ENCODE measurements at regions not wholly inside any gene's neighbourhood (a gene's known extent, or its start where the extent isn't known, plus 50 kb on each side); places are given as distances from the start of the nearest gene placed in this dataset.

DNA sequence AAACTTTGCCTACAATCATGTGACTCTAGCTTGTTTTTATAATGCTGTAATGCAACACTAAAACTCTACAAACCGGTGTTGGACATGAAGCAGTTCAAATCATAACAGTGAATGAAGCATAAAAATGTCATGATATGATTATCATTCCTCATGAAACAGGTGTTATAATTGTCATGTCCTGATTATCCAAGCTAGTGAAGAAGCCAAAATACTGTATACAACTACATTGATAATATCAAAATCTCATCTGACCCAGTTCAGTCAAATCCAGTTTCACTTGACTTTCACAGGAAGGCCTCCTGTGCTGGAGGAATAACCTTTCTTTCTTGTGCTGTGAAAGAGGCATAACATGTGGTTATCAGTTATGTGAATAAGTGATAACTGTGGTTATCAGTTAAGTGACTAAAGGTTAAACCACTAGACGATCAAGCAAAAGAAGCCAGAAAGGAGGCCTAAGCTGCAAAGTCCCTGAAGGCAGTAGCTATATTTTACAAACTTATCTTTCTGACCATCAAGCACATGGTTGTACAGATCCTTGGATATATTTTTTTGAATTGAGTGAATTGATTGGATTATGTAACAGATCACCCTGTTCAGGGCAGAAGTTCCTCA lies 296.4 kb downstream of the TUSC7 start:
- Histone ChIP-seq H3K79me2 (ENCODE audit: control insufficient read depth in 1 of 2, insufficient read depth in 2 of 2, low read length in 2 of 2) (no peaks in the 10 kb centered on the region), H4K91ac (replicated peaks; ENCODE audit: insufficient read length, low read length) (no peak overlapping the region), H3K9ac (replicated peaks in 1 of 4; ENCODE audit: extremely low read depth in 1 of 4, low read depth in 3 of 4, low read length in 3 of 4) (no peak overlapping the region), H4K5ac (ENCODE audit: insufficient read length, low read depth, low read length) (no peak overlapping the region), H3K18ac (ENCODE audit: extremely low read depth, low read length) (no peak overlapping the region), H2BK15ac (ENCODE audit: low read length) (no peak overlapping the region), H3K27me3 (replicated peaks in 1 of 4; ENCODE audit: control insufficient read depth in 3 of 4, extremely low read depth in 1 of 4, insufficient read depth in 3 of 4, low read length in 3 of 4) (no peaks in the 10 kb centered on the region), H3K9me3 (ENCODE audit: insufficient read depth in 2 of 2, low read depth in 1 of 2, low read length in 1 of 2) (no peaks in the 10 kb centered on the region), H3K23ac (ENCODE audit: insufficient read length) (no peak overlapping the region), H3K79me1 (ENCODE audit: low read depth, low read length) (no peaks in the 10 kb centered on the region), H3K27ac (ENCODE audit: low read depth, low read length) (no peak overlapping the region), H2BK20ac (ENCODE audit: low read length) (no peak overlapping the region), H3K4me1 (replicated peaks in 1 of 4; ENCODE audit: control insufficient read depth in 3 of 4, insufficient read depth in 4 of 4, low read length in 3 of 4) (no peaks in the 10 kb centered on the region), H2AFZ (ENCODE audit: low read length) (no peak overlapping the region), H2BK120ac (replicated peaks; ENCODE audit: low read depth, low read length) (no peak overlapping the region), H3K23me2 (ENCODE audit: low read depth, low read length) (no peaks in the 10 kb centered on the region), H4K20me1 (replicated peaks in 1 of 2; ENCODE audit: control insufficient read depth in 1 of 2, insufficient read depth in 2 of 2, low read length in 2 of 2) (no peaks in the 10 kb centered on the region), H2BK12ac (ENCODE audit: low read depth, low read length) (no peak overlapping the region), H3K4me2 (ENCODE audit: insufficient read depth in 1 of 2, low read depth in 2 of 2, low read length in 2 of 2) (no peak overlapping the region), H3K36me3 (ENCODE audit: control insufficient read depth in 2 of 4, insufficient read depth in 4 of 4, low read length in 3 of 4) (no peaks in the 10 kb centered on the region), H3K14ac (ENCODE audit: insufficient read length) (no peak overlapping the region), H4K8ac (ENCODE audit: extremely low read depth, insufficient read depth, low read length) (no peak overlapping the region), H3K56ac (replicated peaks; ENCODE audit: insufficient read length, low read depth, low read length) (no peak overlapping the region), H2AK5ac (ENCODE audit: low read depth, low read length) (no peak overlapping the region), H3K4me3 (ENCODE audit: extremely low read depth in 1 of 4, insufficient read depth in 2 of 4, low read depth in 3 of 4, low read length in 4 of 4) (no peak overlapping the region), H2BK5ac (ENCODE audit: low read depth, low read length) (no peak overlapping the region), H3K4ac (replicated peaks; ENCODE audit: insufficient read length, low read depth, low read length) (no peak overlapping the region)
- ChIA-PET POLR2A (ENCODE audit: partially characterized antibody) (no interaction called here), CTCF (ENCODE audit: partially characterized antibody) (interaction anchor here (0.9 to 2.2 kb wide), 2 partner anchors 10 to 243 kb away, joined by 3 to 6 read pairs; no protein-coding TSS in a partner anchor)
- FAIRE-seq = no peak
- WGBS, 2 experiments (ENCODE audit: extremely low coverage in 1 of 2, insufficient coverage in 1 of 2, insufficient read length in 1 of 2, insufficient replicate concordance in 2 of 2, low coverage in 1 of 2, low lambda C conversion rate in 2 of 2, missing lambda C conversion rate in 1 of 2) = 89% methylated on average over 2 of the region's 2 CpGs; no CpG with 5 or more reads in 1 of the 2 experiments
- TF ChIP-seq BACH1 (IDR thresholded peaks at IDR 0.05; ENCODE audit: low read length) (no peak), POU5F1 (IDR thresholded peaks at IDR 0.05; ENCODE audit: low read depth, low read length) (no peak), CBX8 (IDR thresholded peaks at IDR 0.05; ENCODE audit: borderline replicate concordance, low read depth, low read length) (no peak), JUND (IDR thresholded peaks at IDR 0.05; ENCODE audit: low read length) (no peak)
- TF ChIP-seq, protein P1, sequence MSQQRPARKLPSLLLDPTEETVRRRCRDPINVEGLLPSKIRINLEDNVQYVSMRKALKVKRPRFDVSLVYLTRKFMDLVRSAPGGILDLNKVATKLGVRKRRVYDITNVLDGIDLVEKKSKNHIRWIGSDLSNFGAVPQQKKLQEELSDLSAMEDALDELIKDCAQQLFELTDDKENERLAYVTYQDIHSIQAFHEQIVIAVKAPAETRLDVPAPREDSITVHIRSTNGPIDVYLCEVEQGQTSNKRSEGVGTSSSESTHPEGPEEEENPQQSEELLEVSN (IDR thresholded peaks at IDR 0.05) = no peak
- TF ChIP-seq, protein P2, sequence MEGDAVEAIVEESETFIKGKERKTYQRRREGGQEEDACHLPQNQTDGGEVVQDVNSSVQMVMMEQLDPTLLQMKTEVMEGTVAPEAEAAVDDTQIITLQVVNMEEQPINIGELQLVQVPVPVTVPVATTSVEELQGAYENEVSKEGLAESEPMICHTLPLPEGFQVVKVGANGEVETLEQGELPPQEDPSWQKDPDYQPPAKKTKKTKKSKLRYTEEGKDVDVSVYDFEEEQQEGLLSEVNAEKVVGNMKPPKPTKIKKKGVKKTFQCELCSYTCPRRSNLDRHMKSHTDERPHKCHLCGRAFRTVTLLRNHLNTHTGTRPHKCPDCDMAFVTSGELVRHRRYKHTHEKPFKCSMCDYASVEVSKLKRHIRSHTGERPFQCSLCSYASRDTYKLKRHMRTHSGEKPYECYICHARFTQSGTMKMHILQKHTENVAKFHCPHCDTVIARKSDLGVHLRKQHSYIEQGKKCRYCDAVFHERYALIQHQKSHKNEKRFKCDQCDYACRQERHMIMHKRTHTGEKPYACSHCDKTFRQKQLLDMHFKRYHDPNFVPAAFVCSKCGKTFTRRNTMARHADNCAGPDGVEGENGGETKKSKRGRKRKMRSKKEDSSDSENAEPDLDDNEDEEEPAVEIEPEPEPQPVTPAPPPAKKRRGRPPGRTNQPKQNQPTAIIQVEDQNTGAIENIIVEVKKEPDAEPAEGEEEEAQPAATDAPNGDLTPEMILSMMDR (IDR thresholded peaks at IDR 0.05; ENCODE audit: control extremely low read depth in 1 of 3, insufficient read depth in 1 of 3, low read depth in 1 of 3, low read length in 3 of 3) = no peak
- TF ChIP-seq, protein P3, sequence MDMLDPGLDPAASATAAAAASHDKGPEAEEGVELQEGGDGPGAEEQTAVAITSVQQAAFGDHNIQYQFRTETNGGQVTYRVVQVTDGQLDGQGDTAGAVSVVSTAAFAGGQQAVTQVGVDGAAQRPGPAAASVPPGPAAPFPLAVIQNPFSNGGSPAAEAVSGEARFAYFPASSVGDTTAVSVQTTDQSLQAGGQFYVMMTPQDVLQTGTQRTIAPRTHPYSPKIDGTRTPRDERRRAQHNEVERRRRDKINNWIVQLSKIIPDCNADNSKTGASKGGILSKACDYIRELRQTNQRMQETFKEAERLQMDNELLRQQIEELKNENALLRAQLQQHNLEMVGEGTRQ (IDR thresholded peaks at IDR 0.05; ENCODE audit: low read length) = no peak
- no peak for DNase-seq (ENCODE audit: low read depth in 1 of 2, low spot score in 2 of 2)
